GM12891 (cell line): ENCODE measurements at regions not wholly inside any gene's neighbourhood (a gene's known extent, or its start where the extent isn't known, plus 50 kb on each side); places are given as distances from the start of the nearest gene placed in this dataset.

Experiments used
- POLR2A ChIP-seq: IDR thresholded peaks from 2 replicates; pipeline ENCODE4 v1.6.1; 2011; ENCODE audit warnings: low read depth, low read length, control low read depth
- POLR2AphosphoS5 ChIP-seq: IDR thresholded peaks from 2 replicates; pipeline ENCODE4 v1.6.1; 2011; ENCODE audit warnings: low read depth, low read length, control low read depth
- SPI1 ChIP-seq: IDR thresholded peaks from 2 replicates; pipeline ENCODE4 v1.6.1; 2011; ENCODE audit warnings: low read depth, low read length, control low read depth
- TAF1 ChIP-seq: IDR thresholded peaks from 2 replicates; pipeline ENCODE4 v1.6.1; 2011; ENCODE audit warnings: low read depth, low read length, control low read depth

DNA sequence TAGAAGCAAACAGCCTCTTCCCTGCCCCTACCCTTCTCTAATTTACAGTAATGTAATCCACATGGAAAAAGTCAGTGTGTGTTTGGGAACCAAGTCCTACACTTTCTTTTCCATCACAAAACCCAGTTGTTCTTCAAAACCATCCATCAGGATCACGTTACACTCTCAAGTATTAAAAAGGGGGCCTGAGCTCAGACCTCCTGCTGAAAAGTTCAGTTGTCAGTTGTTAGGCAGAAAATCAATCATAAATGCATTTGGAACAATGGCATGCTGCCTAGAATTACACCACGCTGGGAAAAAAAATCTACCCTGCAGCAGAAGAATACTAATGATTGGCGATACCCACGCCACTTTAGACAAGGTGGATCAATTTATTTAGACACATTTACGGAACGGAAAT is 236.5 kb downstream of the PARM1 start:
- TF ChIP-seq TAF1 (no peak), POLR2A (no peak), POLR2AphosphoS5 (no peak), SPI1 (no peak)
